NCI-H2107 treated with DMSO at 0.1 percent for 48 hours (cell line): ENCODE measurements at regions not wholly inside any gene's neighbourhood (a gene's known extent, or its start where the extent isn't known, plus 50 kb on each side); places are given as distances from the start of the nearest gene placed in this dataset.
"Not testable (repeated sequence)": the region's sequence is repeated elsewhere in the genome, so short reads cannot be mapped to it uniquely, and the experiment has no call there.

Source experiments
- DNase-seq: peaks from one replicate; lab custom pipeline; 2025; ENCODE audit not compliant: unreplicated experiment; lab: John Stamatoyannopoulos, UW

GRCh38 chr12:47351526-47351925 is 271.8 kb upstream of the AMIGO2 start:
- DNase-seq, result no peak

DNA sequence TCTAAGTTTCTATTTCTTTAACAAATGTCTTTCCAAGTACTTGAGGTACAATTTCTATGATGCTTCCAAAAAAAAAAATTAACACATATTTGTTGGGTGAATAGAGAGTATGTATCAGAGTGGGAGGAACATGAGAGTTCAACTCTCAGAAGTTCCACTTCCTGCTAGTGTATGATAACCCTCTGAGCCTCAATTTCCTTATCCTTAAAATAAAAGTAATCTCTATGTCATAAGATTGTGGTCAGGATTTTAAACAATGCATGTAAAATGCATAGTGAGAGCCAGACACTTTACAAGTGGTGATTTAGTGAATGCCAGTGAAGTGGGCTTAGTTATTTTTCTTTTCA is 270.3 kb upstream of the AMIGO2 start:
- DNase-seq, result no peak

GRCh38 chr12:47349137-47350061 is 269.6 kb upstream of the AMIGO2 start:
- no peak for DNase-seq

GRCh38 chr12:47348206-47348605 is 268.4 kb upstream of the AMIGO2 start:
- no peak for DNase-seq

- no peak for DNase-seq
Observed at GRCh38 chr12:47346251-47347019, 266.7 kb upstream of the AMIGO2 start.

GRCh38 chr12:47343684-47344567 is 264.2 kb upstream of the AMIGO2 start:
- no peak for DNase-seq

- DNase-seq, result no peak
Observed at GRCh38 chr12:47340411-47341015, 260.8 kb upstream of the AMIGO2 start.

DNA sequence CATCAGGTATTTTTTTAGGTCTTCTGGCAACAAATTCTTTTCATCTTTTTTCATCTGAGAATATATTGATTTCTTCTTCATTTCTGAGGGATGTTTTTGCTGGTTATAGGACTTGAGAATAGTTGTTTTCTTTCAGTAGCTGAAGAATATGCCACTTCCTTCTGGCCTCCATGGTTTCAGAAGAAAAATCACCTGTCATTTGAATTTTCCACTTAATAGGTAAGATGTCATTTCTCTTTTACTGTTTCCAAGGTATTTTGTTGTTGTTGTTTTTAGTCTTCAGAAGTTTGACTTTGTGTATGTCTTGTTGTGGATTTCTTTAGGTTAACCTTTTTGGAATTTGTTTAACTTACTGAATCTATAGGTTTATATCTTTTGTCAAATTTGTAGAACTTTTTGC is 257.8 kb upstream of the AMIGO2 start:
- no peak for DNase-seq

- DNase-seq, result not testable (repeated sequence)
Observed at GRCh38 chr12:47333271-47333858, 253.6 kb upstream of the AMIGO2 start.

DNA sequence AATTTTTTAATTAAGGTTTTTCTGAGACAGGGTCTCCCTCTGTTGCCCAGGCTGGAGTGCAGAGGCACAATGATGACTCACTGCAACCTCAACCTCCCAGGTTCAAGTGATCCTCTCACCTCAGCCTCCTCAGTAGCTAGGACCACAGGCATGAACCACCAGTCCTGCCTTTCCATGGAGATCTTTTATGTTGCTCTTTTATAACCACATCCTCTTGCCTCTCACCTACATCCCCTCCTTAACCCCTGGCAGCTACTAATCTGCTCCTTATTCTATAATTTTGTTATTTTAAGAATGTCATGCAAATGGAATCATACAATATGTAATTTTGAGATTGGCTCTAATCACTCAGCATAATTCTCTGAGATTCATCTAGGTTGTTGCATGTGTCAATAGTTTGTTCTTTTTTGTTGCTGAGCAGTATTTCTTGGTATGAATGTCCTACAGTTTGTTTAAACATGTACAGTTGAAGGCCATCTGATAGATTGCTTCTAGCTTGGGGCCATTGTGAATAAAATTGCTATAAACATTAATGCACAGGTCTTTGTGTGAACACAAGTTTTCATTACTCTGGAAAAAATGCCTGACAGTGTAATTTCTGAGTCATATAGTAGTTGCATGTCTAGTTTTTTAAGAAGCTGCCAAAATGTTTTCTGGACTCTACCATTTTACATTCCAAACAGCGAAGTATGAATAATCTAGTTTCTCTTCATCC is 249.2 kb upstream of the AMIGO2 start:
- DNase-seq, result no peak

GRCh38 chr12:47326190-47326589 is 246.4 kb upstream of the AMIGO2 start:
- DNase-seq, result no peak

DNA sequence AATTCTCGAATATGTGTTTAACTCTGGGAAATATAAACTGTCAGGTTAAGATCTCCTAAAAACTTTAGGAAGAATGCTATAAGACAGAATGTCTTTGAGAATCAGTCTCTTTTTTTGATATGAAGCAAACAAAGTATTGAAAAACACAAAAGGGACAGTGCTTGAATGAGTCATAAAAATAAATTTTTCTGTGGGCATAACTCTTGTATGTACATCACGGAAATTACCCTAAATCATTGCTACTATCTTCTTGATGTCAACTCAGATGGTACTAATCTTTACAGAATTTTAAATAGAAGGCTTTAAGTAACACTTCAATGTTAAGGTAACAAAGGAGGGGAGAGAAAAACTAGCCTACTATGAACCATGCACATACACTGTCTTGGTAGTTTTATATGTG is 244.0 kb upstream of the AMIGO2 start:
- no peak for DNase-seq

- no peak for DNase-seq
Observed at GRCh38 chr12:47321436-47321835, 241.7 kb upstream of the AMIGO2 start.

- DNase-seq, result no peak
Observed at GRCh38 chr12:47319746-47320145, 240.0 kb upstream of the AMIGO2 start.

DNA sequence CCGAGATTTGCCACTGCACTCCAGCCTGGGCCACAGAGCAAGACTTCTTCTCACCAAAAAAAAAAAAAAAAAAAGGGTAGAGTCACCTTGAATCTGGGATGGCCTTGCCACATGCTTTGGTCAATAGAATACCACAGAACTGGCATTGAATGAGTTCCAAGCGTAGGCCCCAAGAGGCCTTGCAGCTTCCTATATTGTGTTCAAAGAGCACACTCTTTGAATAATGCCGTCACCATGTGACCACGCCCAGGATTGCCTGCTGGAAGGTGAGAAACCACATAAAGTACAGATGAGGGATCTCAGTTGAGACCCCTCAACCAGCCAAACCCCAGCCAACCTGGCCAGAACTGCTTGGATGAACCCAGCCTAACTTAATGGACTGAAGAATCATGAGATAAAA is 239.2 kb upstream of the AMIGO2 start:
- DNase-seq, result no peak

DNA sequence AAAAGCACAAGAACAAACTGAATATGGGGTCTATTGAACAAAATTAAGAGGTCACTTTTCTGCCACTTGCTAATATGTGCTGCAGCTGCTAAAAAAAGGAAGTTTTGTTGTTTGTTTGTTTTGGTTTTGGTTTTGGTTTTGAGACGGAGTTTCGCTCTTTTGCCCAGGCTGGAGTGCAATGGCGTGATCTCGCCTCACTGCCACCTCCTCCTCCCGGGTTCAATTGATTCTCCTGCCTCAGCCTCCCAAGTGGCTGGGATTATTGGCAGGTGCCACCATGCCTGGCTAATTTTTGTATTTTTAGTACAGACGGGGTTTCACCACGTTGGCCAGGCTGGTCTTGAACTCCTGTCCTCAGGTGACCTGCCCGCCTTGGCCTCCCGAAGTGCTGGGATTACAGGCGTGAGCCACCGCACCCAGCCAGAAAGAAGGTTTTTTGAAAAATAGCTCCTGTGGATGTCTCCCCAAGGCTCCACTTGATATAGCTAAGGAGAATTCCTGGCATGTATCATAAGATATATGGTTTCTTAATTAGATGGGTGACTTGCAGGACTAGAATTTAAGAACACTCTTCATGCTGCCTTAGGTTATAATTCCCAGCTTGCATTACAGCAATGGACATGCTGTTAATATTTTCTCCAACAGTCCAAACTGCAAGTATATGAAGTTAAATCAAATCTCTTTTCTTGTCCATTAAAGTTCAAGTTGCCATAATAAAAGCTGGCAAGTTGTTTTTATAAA is 237.6 kb upstream of the AMIGO2 start:
- DNase-seq, result no peak

GRCh38 chr12:47316609-47317049 is 236.9 kb upstream of the AMIGO2 start:
- DNase-seq, result no peak

DNA sequence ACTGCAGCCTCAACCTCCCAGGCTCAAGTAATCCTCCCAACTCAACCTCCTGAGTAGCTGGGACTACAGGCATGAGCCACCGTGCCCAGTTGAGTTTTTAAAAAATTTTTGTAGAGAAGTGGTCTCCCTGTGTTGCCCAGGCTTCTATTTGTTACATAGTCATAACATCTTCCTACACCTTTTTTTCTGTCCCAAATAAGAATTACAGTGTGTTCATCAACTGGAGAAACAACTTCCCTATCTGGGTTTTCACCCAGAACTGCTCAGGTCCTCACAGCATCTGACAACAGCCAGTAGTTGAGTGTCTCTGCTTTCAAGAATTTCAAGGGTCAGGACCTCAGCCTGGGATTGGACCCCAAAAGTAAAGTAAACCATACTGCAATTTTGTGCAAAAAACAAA is 235.2 kb upstream of the AMIGO2 start:
- DNase-seq, result no peak

- no peak for DNase-seq
Observed at GRCh38 chr12:47312808-47313426, 233.2 kb upstream of the AMIGO2 start.
